OCI-LY1 (cell line): ENCODE measurements at regions not wholly inside any gene's neighbourhood (a gene's known extent, or its start where the extent isn't known, plus 50 kb on each side); places are given as distances from the start of the nearest gene placed in this dataset.

Experiments used
- EZH2 ChIP-seq: fragments of 200-600 bp; sonication (generic), shearing (Covaris generic); IDR thresholded peaks from 2 replicates; pipeline ENCODE4 v1.8.0; 2017; ENCODE audit warnings: borderline replicate concordance, mixed run types, mild to moderate bottlenecking, antibody characterized with exemption, low read length, moderate library complexity, mixed read lengths
- TF ChIP-seq, protein P1 (sequence below): fragments of 200-600 bp; sonication (generic), shearing (Covaris generic); IDR thresholded peaks from 2 replicates; pipeline ENCODE4 v1.5.1; 2017; ENCODE audit warnings: mild to moderate bottlenecking, antibody characterized with exemption, low read length, moderate library complexity, mixed read lengths

DNA sequence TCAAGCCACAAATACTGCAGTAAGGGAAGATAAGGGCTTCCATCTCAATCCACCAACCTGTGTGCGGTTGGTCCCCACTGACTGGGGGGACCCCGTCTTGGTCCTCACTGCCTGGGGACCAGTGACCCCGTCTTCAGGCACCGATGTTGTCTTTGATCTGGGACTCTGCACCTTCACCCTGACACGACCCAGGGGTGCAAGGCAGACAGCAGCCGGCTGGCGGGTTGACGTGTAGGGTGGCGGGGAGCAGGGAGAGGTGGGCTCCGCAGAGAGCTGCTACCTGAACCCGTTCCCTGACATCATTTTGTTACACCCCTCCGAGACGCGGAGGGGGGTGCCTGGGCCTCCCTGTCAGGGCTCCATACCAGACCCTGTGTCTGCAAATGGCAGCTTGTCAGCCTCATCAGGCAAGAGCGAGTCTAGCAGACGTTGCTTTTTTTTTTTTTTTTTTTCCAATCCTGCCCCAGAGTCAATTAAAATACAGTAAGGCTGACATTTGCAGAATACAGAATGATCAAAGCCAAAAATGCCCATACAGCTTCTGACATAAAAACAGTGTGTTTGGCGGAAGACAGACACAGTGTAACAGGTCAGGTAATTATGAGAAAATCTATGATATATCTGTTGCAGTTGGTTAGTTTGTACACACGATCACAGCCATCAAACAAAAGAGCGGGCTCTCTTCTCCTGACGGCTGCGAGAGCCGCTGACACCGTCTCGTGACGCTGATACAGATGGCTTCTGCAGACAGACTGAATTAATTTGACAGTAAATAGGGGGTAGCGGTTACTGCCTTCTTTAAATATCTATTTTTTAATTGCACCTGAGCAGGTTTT lies 118.6 kb downstream of the CRLF2 start:
- TF ChIP-seq, protein P1, sequence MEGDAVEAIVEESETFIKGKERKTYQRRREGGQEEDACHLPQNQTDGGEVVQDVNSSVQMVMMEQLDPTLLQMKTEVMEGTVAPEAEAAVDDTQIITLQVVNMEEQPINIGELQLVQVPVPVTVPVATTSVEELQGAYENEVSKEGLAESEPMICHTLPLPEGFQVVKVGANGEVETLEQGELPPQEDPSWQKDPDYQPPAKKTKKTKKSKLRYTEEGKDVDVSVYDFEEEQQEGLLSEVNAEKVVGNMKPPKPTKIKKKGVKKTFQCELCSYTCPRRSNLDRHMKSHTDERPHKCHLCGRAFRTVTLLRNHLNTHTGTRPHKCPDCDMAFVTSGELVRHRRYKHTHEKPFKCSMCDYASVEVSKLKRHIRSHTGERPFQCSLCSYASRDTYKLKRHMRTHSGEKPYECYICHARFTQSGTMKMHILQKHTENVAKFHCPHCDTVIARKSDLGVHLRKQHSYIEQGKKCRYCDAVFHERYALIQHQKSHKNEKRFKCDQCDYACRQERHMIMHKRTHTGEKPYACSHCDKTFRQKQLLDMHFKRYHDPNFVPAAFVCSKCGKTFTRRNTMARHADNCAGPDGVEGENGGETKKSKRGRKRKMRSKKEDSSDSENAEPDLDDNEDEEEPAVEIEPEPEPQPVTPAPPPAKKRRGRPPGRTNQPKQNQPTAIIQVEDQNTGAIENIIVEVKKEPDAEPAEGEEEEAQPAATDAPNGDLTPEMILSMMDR = no peak
- TF ChIP-seq EZH2 = no peak
